AG20443 (cell line): ENCODE measurements at regions not wholly inside any gene's neighbourhood (a gene's known extent, or its start where the extent isn't known, plus 50 kb on each side); places are given as distances from the start of the nearest gene placed in this dataset.
"Not testable (repeated sequence)": the region's sequence is repeated elsewhere in the genome, so short reads cannot be mapped to it uniquely, and the experiment has no call there.

Experiments
- DNase-seq: peaks from one replicate; pipeline ENCODE4 v3.0.0; 2012; ENCODE audit warnings: low spot score, mixed read lengths

- DNase-seq = peak; percentile 16
These were observed 61.0 kb upstream of the ST3GAL6 start for GRCh38 chr3:98702166-98702565.

GRCh38 chr3:98705212-98705611 is 57.9 kb upstream of the ST3GAL6 start:
- DNase-seq = no peak

GRCh38 chr3:98705694-98706093 is 57.4 kb upstream of the ST3GAL6 start:
- DNase-seq = no peak

- not testable (repeated sequence) for DNase-seq
These were observed 54.5 kb upstream of the ST3GAL6 start for GRCh38 chr3:98708681-98709080.

GRCh38 chr3:98709441-98709840 is 53.7 kb upstream of the ST3GAL6 start:
- DNase-seq = no peak

GRCh38 chr3:98710067-98710659 is 53.0 kb upstream of the ST3GAL6 start:
- DNase-seq = no peak

- DNase-seq = no peak
These were observed 51.7 kb upstream of the ST3GAL6 start for GRCh38 chr3:98711426-98711825.

GRCh38 chr3:98712726-98713125 is 50.4 kb upstream of the ST3GAL6 start:
- no peak for DNase-seq

- DNase-seq = not testable (repeated sequence)
These were observed 49.8 kb upstream of the ST3GAL6 start for GRCh38 chr3:98713332-98713731.
